Memory B cell (primary cell): ENCODE measurements at regions not wholly inside any gene's neighbourhood (a gene's known extent, or its start where the extent isn't known, plus 50 kb on each side); places are given as distances from the start of the nearest gene placed in this dataset.

Experiments
- ATAC-seq: fragments of 150-1000 bp; cut with Tn5 transposase; 2 replicates; pipeline ENCODE4 v1.10.0; 2021; ENCODE audit warnings: low read depth, mild to moderate bottlenecking, moderate library complexity
- DNase-seq, 2 donors: peaks; one replicate each; pipeline ENCODE4 v3.0.0; 2022; ENCODE audit warnings: low spot score in 2 of 2
- H3K27ac Mint-ChIP-seq: one replicate; pipeline ENCODE4 v1.8.0; 2022; ENCODE audit warnings: mild to moderate bottlenecking, moderate library complexity, mixed read lengths
- H3K27me3 Mint-ChIP-seq: one replicate; pipeline ENCODE4 v1.8.0; 2022; ENCODE audit warnings: mixed read lengths
- H3K36me3 Mint-ChIP-seq: one replicate; pipeline ENCODE4 v1.8.0; 2022; ENCODE audit warnings: mild to moderate bottlenecking, mixed read lengths
- H3K4me1 Mint-ChIP-seq: one replicate; pipeline ENCODE4 v1.8.0; 2022; ENCODE audit warnings: mixed read lengths
- H3K4me3 Mint-ChIP-seq: one replicate; pipeline ENCODE4 v1.8.0; 2022; ENCODE audit warnings: mild to moderate bottlenecking, moderate library complexity, mixed read lengths
- H3K9me3 Mint-ChIP-seq: one replicate; pipeline ENCODE4 v1.8.0; 2022; ENCODE audit warnings: mixed read lengths

GRCh38 chr11:98589967-98590366 is 430.8 kb upstream of the CNTN5 start:
- no peak for ATAC-seq
- DNase-seq, result no peak
- peaks cover 7% of the 10 kb centered on the region for H3K9me3 Mint-ChIP-seq
- no peak overlapping the region for H3K27ac Mint-ChIP-seq
- H3K4me1 Mint-ChIP-seq, result no peaks in the 10 kb centered on the region
- no peaks in the 10 kb centered on the region for H3K27me3 Mint-ChIP-seq
- no peaks in the 10 kb centered on the region for H3K36me3 Mint-ChIP-seq
- H3K4me3 Mint-ChIP-seq, result no peak overlapping the region

GRCh38 chr11:98600103-98600502 is 420.6 kb upstream of the CNTN5 start:
- no peak for ATAC-seq
- Mint-ChIP-seq H3K27me3 (no peaks in the 10 kb centered on the region), H3K36me3 (no peaks in the 10 kb centered on the region), H3K9me3 (peaks cover 1% of the 10 kb centered on the region), H3K4me1 (no peaks in the 10 kb centered on the region), H3K4me3 (no peak overlapping the region), H3K27ac (no peak overlapping the region)
- no peak for DNase-seq

DNA sequence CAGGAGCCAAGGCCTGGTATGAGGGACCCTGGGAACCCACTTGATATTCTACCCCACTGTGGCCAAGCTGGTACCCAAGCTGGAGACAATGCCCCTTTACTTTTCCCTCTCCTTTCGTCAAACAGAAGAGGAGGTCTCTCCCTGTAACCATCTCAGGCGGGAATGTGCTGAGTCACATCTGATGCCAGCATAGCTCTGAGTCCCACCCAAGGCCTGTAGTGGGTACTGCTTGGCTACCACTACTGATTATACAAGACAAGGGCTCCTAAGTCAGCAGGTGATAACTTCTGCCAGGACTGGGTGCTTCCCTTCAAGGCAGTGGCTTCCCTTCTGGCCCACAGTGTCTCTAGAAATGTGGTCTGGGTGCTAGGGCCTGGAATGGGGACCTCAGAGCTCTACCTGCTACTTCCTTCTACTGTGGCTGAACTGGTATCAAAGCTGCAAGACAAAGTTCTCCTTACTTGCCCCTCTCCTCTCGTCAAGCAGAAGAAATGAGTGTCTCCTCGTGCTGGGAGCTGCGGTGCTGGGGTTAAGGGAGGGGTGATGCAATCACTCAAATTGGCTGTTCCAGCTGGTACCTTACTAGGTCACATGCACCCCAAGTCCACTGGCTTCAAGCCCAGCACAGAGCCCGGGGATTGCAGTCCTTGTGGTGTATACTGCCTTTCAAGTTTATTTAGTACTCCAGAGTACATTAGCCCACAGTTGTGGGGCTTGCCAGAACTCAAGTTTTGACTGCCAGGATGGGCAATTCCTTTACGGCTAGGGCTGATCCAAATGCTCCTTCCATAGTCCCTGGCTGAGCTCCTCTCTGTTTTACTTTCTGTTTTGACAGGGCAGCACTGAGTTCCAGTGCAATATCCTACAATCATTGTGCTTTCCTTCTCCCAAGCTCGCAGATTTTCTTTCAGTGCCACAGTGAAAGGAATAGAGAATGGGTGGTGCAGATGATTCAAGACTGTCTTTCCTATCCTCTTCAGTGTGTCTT is 419.7 kb upstream of the CNTN5 start:
- DNase-seq (no peak), ATAC-seq (no peak)
- Mint-ChIP-seq H3K4me1 (no peaks in the 10 kb centered on the region), H3K36me3 (no peaks in the 10 kb centered on the region), H3K27me3 (no peaks in the 10 kb centered on the region), H3K27ac (no peak overlapping the region), H3K4me3 (no peak overlapping the region), H3K9me3 (peaks cover 1% of the 10 kb centered on the region)

DNA sequence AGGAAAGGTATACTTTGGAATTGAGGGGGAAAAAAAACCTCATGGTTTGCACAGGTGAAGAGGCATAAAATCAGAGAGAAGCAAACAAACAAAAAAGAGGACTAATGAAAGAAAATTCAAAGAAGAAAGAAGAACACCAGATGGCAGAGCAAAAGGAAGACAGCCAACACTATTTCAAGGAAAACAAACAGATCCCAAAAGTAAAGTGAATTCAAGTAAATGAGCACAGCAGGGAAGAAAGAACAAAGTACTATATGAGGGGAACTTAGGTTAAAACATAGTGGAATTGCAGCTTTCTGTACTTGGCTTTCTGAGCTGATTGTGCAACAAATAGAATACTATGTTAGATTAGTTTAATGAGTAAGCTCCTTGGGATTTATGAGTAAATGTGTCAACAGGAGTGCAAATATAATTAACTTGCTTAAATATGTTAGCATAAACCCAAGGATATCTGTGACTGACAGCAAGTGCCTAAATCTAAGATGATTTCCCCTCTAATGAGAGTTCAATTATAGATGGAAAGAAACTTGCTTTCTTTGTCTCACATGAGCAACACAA is 404.6 kb upstream of the CNTN5 start:
- Mint-ChIP-seq H3K27ac (no peak overlapping the region), H3K4me3 (no peak overlapping the region), H3K36me3 (no peaks in the 10 kb centered on the region), H3K4me1 (no peaks in the 10 kb centered on the region), H3K27me3 (no peaks in the 10 kb centered on the region), H3K9me3 (peaks cover 10% of the 10 kb centered on the region)
- DNase-seq, result no peak
- no peak for ATAC-seq

- no peaks in the 10 kb centered on the region for H3K4me1 Mint-ChIP-seq
- peaks cover 14% of the 10 kb centered on the region for H3K9me3 Mint-ChIP-seq
- no peak for ATAC-seq
- no peaks in the 10 kb centered on the region for H3K36me3 Mint-ChIP-seq
- H3K27me3 Mint-ChIP-seq, result no peaks in the 10 kb centered on the region
- no peak overlapping the region for H3K4me3 Mint-ChIP-seq
- H3K27ac Mint-ChIP-seq, result no peak overlapping the region
- no peak for DNase-seq
Measured at GRCh38 chr11:98621767-98622166, 399.0 kb upstream of the CNTN5 start.

DNA sequence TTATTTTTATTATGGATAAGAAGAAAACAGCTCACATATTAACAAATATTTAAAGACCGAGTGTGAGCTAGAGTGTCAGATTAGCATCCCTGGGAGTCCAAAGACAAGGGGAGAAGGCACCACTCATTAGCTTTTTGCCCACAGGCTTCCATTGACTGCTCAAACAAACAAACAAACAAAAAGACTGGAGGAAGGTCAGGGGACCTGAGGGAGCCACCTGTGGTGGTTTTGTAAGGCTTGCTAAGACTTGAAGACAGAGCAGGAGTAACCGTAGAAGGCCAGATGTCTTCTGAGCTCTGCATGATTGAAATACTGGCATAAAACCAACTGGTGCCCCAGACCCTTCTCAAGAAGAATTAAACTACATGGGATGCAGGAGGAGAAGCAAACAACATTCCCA is 395.2 kb upstream of the CNTN5 start:
- DNase-seq, result no peak
- Mint-ChIP-seq H3K9me3 (peaks cover 9% of the 10 kb centered on the region), H3K4me1 (no peaks in the 10 kb centered on the region)

DNA sequence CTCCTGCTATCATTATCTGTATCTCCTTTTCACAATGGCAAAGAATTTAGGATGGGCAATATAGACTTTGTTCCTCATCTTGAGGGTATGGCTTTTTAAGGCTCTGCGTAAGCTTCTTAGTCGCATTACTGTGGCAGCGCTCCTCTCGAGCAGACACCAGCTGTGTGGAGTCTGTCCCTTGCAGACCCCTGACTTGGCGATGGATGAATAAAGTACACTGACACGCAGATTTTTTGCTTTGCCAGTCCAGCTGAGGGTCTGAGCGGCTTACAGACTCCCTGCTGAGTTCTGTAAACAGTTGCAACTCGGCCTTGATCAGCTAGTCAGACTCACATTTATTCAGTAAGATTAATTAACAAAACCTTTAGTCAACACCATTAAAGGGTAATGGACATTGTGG is 390.0 kb upstream of the CNTN5 start:
- Mint-ChIP-seq H3K9me3 (peaks cover 7% of the 10 kb centered on the region), H3K27ac (no peak overlapping the region), H3K4me3 (no peak overlapping the region), H3K36me3 (no peaks in the 10 kb centered on the region), H3K27me3 (no peaks in the 10 kb centered on the region), H3K4me1 (no peaks in the 10 kb centered on the region)
- ATAC-seq (no peak), DNase-seq (no peak)

More for the DNA sequence above, 395.2 kb upstream of the CNTN5 start:
- no peaks in the 10 kb centered on the region for H3K27me3 Mint-ChIP-seq
- H3K4me3 Mint-ChIP-seq, result no peak overlapping the region
- no peaks in the 10 kb centered on the region for H3K36me3 Mint-ChIP-seq
- no peak for ATAC-seq
- no peak overlapping the region for H3K27ac Mint-ChIP-seq

DNA sequence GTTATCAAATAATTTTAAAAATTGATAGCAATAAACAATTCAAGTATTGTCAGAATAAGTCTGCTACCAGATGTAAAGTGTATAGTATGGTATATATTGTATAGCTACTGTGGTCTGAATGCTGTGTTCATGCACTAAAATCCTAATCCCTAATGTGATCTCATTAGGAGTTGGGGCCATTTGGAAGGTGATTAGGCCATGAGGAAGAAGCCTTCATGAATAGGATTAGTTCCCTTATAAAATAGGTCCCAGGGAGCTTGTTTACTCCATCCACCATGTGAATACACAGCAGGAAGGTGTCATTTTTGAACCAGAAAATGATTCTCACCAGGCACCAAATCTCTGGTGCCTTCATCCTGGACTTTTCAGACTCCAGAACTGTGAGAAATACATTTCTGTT is 363.0 kb upstream of the CNTN5 start:
- H3K4me1 Mint-ChIP-seq, result no peaks in the 10 kb centered on the region
- H3K4me3 Mint-ChIP-seq, result no peak overlapping the region
- DNase-seq (no peak), ATAC-seq (no peak)
- H3K36me3 Mint-ChIP-seq, result no peaks in the 10 kb centered on the region
- peaks cover 6% of the 10 kb centered on the region for H3K9me3 Mint-ChIP-seq
- H3K27ac Mint-ChIP-seq, result no peak overlapping the region
- no peaks in the 10 kb centered on the region for H3K27me3 Mint-ChIP-seq

DNA sequence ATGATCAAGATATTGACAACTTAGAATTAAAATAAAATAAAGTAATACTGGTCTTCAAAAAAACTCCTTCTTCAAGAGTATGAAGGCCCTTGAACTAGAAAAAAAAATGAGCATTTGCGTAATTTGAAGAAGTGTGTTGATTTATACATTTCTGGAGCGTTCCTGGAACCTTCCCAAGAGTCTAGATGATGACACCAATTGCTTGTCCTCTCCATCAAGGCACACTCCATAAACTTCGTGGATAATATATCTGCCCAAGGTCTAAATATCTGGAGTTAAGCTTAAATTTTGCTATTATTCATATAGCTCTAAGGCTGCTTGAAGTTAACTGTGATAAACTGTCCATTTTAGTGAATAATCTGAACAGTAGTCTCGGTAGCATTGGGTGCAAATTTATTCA is 361.3 kb upstream of the CNTN5 start:
- Mint-ChIP-seq H3K27ac (no peak overlapping the region), H3K9me3 (peaks cover 6% of the 10 kb centered on the region), H3K4me3 (no peak overlapping the region), H3K27me3 (no peaks in the 10 kb centered on the region), H3K36me3 (no peaks in the 10 kb centered on the region), H3K4me1 (no peaks in the 10 kb centered on the region)
- DNase-seq (no peak), ATAC-seq (no peak)

DNA sequence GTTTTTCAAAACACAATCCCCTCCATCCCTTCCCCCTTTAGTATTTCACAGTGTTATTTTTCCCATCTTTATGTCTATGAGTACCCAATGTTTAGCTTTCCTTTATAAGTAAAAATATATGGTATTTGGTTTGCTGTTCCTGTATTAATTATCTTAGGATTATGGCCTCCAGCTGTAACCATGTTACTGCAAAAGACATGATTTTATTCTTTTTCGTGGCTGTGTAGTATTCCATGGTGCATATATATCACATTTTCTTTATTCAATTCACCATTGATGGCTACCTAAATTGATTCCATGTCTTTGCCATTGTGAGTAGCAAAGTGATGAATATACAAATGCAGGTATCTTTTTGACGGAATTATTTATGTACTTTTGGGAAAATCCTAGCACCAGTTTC is 346.4 kb upstream of the CNTN5 start:
- ATAC-seq, result no peak
- Mint-ChIP-seq H3K27me3 (no peaks in the 10 kb centered on the region), H3K4me3 (no peak overlapping the region), H3K36me3 (no peaks in the 10 kb centered on the region), H3K9me3 (peaks cover 4% of the 10 kb centered on the region), H3K27ac (no peak overlapping the region), H3K4me1 (no peaks in the 10 kb centered on the region)
- DNase-seq, result no peak

DNA sequence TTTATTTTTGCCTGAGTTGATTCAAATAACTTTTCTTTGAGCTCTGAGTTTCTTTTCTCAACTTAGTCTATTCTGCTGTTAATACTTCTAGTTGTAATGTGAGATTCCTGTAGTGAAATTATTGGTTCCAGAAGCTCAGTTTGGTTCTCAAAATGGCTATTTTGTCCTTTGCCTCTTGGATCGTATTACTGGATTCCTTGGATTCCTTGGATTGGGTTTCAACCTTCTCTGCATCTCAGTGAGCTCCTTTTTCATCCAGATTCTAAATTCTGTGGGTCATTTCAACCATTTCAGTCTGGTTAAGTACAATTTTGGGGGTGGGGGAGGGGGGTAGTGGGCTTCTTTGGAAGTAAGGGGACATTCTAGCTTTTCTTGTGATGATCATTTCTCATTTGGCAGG is 341.1 kb upstream of the CNTN5 start:
- no peak overlapping the region for H3K27ac Mint-ChIP-seq
- H3K4me1 Mint-ChIP-seq, result no peaks in the 10 kb centered on the region
- ATAC-seq (no peak), DNase-seq (no peak)
- peaks cover 3% of the 10 kb centered on the region for H3K9me3 Mint-ChIP-seq
- H3K27me3 Mint-ChIP-seq, result no peaks in the 10 kb centered on the region
- H3K4me3 Mint-ChIP-seq, result no peak overlapping the region
- H3K36me3 Mint-ChIP-seq, result no peaks in the 10 kb centered on the region

DNA sequence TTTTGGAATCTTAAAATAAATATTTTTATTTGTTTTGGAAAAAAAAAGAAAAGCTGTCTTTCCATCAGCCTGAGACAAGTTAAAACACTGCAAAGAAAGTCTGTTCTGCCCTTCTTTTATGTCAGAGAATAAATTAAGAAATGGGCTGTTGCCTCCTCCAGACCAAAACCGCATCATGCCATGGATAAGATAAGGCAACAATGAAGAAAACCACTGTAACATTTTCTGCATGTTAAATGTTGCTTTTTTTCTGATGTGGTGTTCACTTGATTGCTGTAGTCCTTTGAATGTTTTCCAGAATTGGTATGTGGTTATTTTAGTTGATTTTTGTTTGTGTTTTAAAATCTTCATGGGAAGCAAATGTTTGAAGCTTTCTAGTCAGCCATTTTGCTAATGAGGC is 319.2 kb upstream of the CNTN5 start:
- no peak for DNase-seq
- Mint-ChIP-seq H3K4me3 (no peak overlapping the region), H3K4me1 (no peaks in the 10 kb centered on the region), H3K27me3 (no peaks in the 10 kb centered on the region), H3K9me3 (peaks cover 4% of the 10 kb centered on the region), H3K27ac (no peak overlapping the region), H3K36me3 (no peaks in the 10 kb centered on the region)
- ATAC-seq, result no peak

DNA sequence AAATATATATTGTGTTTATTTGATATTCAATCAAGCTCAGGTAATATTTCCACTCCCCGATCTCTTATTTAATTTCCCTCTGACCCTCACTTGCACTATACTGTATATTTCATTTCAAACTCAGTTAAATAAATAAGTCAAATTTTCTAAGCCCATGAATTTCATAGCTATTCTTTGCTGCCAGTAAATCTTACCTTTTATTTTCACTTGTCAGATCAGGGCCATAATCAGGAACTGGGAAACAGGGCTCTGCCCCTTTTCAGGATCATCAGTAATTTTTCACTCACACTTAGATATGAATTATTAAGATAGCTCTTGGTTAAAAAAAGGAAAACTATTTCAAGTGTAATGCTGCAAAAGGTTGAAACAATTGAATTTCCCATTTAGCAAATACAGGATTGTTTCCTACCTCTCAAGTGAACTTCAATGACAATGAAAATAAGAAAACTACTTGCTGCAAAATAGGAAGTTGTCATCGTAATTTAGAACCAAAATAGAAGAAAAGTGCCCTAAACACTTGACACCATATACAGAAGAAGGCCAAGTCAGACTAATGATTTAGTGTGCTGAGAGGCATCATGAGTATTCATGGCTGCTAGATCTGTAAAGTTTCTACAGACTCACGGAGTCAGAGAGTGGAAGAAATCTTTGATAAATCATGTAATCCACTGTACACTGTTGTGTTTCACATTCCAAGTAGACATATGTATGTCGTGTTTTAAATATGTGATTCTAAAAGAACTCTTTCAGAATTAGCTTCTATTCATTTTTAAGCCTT is 316.8 kb upstream of the CNTN5 start:
- Mint-ChIP-seq H3K4me3 (no peak overlapping the region), H3K27me3 (no peaks in the 10 kb centered on the region), H3K27ac (no peak overlapping the region), H3K4me1 (no peaks in the 10 kb centered on the region), H3K9me3 (no peaks in the 10 kb centered on the region), H3K36me3 (no peaks in the 10 kb centered on the region)
- ATAC-seq (no peak), DNase-seq (no peak)

DNA sequence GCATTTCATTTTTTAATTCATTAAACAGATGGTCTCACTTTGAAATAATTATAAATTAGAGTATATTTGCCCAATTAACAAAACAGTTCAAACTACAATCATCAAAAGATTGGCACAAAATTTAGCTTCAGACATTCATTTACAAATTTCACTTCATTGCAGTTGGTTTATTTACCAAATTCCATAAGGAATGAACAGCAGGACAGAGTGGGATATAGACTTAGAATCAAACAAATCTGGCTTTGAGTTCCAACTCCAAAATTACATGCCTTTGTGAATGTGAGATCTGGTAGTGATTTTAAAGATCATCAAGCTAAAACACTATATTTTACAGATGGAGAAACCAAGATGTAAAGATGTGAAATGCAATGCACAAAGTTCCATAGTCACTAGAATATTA is 310.7 kb upstream of the CNTN5 start:
- H3K4me1 Mint-ChIP-seq, result no peaks in the 10 kb centered on the region
- peaks cover 9% of the 10 kb centered on the region for H3K9me3 Mint-ChIP-seq
- no peak overlapping the region for H3K27ac Mint-ChIP-seq
- no peak for DNase-seq
- H3K36me3 Mint-ChIP-seq, result no peaks in the 10 kb centered on the region
- no peak for ATAC-seq
- H3K4me3 Mint-ChIP-seq, result no peak overlapping the region
- H3K27me3 Mint-ChIP-seq, result no peaks in the 10 kb centered on the region
